HG03196 (cell line): ENCODE measurements at regions not wholly inside any gene's neighbourhood (a gene's known extent, or its start where the extent isn't known, plus 50 kb on each side); places are given as distances from the start of the nearest gene placed in this dataset.
"Not testable (repeated sequence)": the region's sequence is repeated elsewhere in the genome, so short reads cannot be mapped to it uniquely, and the experiment has no call there.

Source experiments
- ATAC-seq: cut with Tn5 transposase; IDR thresholded peaks from one replicate; pipeline ENCODE4 v1.9.1; 2021; ENCODE audit not compliant: unreplicated experiment

DNA sequence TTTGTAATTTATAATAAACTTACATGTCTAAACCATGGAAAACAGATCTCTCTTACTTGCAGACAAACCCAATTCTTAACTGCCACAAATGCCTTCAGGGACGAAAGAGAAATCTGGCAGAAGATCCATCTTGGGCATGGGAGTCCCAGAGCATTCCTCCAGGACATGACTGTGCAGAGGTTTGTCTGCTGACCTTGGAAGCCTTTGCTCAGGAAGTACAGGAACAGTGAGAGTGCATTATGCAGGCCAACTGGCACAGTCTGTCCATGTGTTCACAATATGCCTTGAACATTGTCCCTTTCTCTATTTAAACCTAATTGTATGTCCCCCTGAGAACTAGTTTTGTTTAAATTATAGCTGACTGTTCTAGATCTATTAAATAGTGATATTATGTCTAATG is 467.1 kb downstream of the ATP23 start:
- no peak for ATAC-seq

DNA sequence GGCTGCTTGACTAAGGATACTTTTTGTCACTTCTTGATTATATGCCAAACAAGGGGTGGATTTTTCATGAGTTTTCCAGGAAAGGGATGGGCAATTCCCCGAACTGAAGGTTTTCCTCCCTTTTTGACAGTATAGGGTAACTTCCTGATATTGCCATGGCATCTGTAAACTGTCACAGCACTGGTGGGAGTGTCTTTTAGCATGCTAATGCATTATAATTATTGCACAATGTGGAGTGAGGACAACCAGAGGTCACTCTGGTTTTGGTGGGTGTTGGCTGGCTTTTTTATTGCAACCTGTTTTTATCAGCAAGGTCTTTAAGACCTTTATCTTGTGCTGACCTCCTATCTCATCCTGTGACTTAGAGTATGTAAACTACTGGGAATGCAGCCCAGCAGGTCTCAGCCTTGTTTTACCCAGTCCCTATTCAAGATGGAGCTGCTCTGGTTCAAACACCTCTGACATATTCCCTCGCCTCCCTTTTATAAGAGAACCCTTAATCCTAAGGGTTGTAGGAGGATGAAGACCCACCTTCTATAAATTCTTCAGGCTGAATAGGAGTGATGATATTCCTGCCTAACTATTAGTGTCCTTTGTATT is 471.2 kb downstream of the ATP23 start:
- no peak for ATAC-seq

DNA sequence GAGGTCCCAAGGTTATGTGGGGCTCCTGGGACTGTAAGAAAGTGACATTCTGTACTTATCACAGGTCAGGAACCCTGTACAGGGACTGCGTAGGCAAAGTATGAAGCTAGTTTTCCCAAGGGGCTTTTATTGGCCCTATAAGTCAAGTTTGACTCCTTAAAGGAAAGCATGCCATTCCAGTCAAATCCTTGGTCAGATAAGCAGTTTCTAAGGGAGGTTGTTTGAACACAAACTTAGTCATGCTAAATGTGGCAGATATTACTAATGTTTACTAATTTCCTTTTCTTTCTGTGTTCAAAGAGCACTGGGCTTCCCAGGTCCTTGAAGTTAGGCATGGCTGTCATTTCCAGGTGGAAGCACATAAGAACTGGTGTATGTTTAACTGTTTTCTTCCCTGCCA is 472.4 kb downstream of the ATP23 start:
- no peak for ATAC-seq

DNA sequence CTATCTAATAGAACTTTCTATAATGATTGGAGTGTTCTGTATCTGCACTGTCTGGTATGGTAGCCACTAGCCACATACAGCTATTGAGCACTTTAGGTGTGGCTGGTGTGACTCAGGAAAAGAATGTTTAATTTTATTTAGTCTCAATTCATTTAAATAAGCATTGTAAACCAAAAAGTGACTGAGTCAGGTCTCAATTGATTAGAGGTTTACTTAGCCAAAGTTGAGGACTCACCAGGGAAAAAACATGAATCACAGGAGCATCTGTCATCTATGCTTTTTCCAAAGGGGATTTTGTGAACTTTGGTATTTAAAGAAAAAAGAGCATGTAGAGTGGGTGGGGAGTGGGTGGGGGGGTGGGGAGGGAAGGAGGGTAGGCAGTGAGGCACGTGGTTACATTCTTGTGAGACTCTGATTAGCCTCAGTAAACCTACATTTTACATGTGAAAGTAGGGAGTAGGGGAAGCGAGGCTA is 473.1 kb downstream of the ATP23 start:
- no peak for ATAC-seq

DNA sequence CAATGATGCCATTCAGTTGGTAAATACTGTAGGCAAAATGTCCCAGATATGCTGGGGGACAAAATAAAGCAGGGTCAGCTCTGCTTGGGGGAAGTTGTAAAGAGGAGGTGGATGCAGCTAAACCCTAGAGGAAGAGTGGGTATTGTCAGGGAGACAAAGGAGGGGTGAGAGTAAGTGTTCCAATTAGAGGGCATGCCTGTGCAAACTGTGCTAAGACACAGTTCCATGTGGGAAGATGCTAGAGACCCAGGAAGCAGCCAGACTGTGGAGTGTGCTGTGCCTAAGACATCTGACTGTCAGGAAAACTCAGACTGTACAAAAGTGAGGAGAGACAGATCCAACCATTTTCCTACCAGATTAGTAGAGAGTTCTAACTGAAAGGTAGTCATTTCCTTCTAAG is 474.3 kb downstream of the ATP23 start:
- ATAC-seq: no peak

DNA sequence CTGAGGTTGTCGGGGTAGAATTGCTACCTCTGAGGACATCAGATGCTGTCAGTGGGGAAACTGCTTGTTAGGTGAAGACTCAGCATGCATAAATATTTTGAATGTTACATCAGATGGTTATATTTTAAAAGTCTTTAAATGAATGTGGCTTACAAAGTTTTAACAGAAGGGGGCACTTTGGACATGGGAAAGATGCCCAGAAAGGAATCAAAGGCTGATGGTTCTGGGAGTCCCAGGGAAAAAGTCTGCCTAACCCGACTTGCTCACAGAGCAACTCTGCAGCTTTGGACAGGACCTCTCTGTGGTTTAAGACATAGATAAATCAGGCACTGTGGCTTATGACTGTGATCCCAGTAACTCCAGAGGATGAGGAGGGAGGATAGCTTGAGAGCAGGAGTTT is 474.9 kb downstream of the ATP23 start:
- no peak for ATAC-seq

DNA sequence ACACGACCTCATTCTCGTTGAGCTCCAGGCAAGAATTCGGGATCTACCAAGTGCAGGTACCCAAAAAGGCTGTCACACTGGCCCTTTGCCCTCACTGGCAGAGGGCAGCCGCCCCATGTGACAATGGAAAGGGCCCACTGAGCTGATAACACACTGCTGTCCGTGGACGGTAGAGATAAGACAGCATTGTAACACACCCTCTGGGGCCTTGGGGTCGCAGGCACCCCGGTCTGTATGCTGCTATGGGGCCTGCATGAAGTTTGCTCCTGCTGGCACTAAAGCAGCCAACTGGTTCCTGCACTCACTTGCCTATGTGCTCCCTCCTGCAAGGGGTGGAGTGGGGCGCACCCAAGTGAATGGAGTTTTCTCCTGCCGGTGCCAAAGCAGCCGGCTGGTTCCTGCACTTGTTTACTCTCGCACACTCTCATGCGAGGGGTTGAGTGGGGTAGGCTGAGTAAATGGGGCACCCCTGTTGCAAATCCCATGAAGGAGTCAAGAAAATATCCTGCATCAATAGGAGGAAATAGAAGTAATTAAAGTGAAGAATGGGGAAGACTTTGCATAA is 477.9 kb downstream of the ATP23 start:
- ATAC-seq: no peak

DNA sequence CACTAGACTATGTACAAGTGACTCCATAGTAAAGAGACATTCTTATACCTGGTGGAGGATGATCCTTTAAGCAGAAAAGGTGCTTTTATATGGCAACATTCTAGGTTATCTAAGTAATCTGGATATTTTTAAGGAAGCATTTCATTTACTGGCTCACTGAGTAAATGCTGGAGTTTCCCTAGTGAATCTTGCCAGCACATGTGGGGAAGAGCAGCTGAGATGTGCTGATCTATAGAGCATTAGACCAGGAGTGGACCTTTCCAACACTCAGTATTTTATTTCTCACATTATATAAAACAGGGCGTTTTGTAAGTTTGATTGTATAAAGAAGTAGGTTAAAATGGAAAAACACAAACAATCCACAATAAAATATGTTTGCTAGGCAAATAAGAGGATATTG is 478.5 kb downstream of the ATP23 start:
- no peak for ATAC-seq

DNA sequence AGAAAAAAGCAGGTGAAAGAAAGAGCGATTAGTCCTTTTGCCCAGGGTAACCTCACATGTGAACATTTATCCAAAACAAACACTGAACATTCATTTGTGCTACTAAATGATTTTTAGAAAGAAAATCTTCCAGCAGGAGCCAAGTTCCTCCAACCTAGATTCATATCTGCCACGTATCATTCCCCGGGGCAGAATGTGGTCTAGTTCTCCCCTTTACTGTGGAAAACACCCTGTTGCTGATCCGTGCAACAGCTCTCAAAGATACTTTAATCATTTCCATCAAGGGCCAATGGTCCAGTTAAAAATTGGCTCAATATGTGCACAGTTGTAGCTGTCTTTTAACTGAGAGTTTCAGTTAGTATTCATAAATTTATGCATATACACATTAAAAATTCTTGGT is 479.1 kb downstream of the ATP23 start:
- ATAC-seq: no peak

DNA sequence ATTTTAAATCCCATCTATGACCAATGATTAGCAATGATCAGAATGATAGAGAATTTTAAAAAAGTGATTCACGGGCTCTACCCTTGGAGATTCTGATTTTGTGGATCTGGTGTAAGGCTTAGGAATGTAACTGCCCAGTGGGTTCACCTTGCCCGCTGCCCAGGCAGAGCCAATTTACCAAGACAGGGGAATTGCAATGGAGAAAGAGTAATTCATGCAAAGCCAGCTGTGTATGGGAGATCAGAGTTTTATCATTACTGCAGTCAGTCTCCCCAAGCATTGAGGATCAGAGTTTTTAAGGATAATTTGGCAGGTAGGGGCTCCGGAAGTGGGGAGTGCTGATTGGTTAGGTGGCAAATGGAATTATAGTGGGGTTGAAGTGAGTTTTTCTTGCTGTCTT is 480.6 kb downstream of the ATP23 start:
- no peak for ATAC-seq

DNA sequence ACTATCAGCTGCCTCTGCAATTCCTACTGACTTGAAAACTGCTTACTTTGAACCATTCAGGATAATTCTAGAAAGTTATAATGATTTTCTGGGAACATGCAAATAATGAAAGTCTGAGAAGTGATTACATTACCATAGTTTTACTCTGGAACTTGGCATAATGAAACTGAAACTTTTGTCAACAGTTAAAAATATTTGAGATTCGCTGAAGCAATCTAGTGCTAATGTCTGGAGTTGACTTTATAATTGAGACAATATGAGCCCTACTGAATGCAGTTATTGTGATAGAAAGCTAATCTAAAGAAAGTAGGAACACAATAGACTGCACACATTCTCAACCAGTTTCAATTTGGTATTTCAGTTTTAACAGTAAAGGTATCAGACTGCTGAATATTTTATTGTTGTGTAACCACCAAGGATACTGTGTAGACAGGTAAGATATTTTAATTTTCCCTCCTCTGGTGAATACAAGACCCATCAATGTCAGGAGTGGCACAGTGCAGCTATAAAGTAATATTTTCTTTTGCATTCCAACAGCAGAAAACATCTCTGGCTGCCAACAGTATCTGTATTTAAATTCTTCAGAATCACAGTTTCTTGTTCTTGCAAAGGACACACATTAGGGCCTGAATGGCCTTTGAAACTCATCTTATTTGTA is 483.5 kb downstream of the ATP23 start:
- peak; percentile 31 for ATAC-seq

DNA sequence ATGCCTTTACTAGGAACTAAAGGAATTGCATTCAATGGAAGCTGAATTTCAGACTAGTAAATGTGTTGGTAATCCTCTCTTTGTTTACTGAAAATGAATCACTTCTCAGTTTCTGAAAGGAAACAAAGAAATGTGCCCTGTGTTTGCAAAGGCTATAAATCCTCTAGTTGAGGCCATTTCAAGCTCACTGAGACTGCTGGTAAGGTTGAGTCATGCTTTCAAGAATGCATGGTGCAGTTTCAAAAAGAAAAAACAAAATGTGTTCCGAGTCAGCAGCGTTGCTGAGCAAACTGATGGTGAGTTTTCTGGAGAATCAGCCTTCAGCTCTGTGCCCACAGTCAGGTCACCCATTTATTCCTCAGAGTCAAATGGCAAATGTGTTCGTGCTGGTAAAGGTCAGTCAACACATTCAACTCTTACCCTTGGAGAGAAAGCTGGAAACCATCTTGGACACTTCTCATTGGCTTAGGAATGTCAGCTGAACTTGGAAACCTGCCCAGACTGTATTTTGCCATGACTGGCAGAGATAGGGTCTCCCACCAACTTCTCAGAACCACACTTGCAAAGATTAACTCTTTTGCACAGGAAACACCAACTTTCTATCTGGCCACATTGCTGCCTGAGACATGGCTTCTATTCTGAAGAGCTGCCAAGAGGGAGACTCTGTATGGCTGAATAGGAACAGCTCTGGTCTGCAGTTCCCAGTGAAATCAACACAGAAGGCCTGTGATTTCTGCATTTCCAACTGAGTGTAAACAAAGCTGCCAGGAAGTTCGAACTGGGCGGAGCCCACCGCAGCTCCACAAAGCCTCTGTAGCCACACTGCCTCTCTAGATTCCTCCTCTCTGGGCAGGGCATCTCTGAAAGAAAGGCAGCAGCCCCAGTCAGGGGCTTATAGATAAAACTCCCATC is 484.4 kb downstream of the ATP23 start:
- peak; percentile 91 for ATAC-seq

DNA sequence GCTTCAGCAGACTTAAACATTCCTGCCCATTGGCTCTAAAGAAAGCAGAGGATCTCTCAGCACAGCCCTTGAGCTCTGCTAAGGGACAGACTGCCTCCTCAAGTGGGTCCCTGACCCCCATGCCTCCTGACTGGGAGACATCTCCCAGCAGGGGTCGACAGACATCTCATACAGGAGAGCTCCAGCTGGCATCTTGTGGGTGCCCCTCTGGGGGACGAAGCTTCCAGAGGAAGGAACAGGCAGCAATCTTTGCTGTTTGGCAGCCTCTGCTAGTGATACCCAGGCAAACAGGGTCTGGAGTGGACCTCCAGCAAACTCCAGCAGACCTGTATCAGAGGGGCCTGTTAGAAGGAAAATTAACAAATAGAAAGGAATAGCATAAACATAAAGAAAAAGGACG is 485.1 kb downstream of the ATP23 start:
- not testable (repeated sequence) for ATAC-seq

DNA sequence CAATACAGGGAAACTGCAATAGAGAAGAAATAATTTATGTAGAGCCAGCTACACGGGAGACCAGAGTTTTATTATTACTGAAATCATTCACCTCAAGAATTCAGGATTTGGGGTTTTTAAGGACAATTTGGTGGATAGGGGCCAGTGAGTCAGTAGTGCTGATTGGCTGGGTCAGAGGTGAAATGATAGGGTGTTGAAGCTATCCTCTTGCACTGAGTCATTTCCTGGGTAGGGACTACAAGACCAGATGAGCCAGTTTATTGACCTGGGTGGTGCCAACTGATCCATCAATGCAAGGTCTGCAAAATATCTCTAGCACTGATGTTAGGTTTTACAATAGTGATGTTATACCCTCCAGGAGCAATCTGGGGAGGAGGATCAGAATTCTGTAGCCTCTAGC is 486.3 kb downstream of the LRIG3 start:
- ATAC-seq: no peak

DNA sequence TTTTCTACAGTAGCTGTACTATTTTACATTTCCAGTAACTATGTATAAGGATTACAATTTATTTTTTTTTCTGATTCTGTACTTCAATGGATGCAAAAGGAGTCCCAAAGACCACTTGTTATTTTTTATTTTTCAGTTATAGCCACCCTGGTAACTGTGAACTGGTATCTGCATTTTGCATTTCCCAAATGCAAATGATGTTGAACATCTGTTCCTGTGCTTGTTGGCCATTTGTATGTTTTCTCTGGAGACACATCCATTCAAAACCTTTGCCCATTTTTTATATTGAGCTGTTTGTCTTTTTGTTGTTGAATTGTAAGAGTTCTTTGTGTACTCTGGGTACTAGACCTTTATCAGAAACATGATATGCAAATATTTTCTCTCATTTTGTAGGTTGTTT is 485.6 kb downstream of the LRIG3 start:
- ATAC-seq: no peak

DNA sequence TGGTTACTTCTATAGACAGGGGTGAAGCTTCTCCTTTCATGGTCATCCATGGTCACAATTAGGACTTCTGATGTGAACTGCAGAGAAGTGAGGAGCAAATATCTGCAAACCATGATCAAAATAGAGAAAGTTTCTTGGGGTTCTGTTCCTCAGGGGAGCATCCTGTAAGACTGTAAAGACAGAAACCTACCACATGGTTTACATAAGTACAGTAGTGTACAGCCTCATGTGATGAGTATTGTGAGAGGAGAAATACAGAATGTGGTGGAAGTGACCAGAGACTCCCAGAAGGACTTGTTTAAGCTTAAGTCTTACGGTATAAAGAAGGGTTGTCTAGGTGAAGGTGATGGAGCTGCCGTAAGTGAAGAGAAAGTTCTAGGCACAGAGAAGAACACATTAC is 484.7 kb downstream of the LRIG3 start:
- peak; percentile 51 for ATAC-seq

DNA sequence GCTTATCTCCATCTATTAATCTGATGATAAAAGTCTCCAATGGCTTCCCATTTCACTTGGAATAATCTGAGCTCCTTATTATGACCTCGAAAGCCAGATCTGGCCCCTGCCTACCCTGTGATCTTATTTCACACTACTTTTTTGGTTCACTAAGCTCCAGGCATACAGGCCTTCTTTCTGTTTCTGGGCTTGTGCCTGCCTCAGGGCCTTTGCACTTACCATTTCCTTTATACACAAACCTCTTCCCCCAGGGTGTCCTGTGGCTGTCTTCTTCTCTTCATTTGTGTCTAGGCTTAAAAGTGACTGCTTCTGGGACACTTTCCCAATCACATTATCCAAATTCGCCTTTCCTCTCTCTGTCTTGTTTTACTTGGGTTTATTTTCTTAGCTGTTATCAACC is 478.8 kb downstream of the LRIG3 start:
- ATAC-seq: no peak

DNA sequence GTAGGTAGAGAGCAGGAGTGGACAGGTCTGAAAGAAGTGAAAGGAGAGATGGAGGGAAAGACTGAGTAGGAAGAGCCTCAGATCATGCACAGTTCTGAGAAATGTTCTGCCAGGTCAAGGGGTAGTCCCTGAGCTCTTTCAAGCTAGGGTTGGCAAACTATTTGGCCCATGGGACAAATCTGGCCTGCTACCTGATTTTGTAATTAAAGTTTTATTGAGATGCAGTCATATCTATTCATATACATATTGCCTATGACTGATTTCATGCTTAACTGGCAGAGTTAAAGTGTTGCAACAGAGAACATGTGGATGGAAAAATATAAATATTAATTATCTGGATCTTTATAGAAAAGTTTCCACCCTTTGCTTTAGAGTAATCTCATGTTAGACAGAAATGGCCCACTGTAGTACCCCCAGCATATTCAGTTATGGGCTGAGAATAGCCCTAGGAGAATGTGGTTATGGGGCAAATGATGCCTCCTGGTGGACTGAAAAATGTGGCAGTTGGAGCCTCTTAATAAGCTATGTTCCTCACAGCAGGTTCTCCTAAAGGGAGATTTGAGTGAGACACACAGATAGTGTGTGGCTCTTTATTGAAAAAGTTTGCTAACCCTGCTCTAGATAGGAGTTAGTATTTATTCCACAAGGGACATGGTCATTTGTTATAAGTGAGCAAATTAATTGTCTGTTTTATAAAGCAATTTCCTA is 476.9 kb downstream of the LRIG3 start:
- ATAC-seq: no peak

DNA sequence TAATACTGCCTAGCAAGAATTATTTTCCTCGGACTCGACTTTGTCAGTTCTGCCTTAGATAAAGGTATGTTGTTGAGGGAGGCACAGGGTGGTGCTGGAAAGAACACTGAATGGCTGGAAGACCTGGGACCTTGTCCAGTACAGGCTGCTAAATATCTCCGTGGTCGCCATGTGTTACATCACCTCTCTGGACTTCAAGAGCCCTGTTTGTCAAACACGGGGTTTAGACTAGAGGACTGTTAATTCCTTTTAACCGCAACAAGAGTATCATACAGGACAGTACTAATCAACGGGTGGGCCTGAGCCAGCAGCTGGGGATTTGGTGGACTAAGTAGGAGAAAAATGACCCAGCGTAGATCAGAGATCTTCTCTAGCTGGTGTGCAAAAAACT is 476.3 kb downstream of the LRIG3 start:
- no peak for ATAC-seq

DNA sequence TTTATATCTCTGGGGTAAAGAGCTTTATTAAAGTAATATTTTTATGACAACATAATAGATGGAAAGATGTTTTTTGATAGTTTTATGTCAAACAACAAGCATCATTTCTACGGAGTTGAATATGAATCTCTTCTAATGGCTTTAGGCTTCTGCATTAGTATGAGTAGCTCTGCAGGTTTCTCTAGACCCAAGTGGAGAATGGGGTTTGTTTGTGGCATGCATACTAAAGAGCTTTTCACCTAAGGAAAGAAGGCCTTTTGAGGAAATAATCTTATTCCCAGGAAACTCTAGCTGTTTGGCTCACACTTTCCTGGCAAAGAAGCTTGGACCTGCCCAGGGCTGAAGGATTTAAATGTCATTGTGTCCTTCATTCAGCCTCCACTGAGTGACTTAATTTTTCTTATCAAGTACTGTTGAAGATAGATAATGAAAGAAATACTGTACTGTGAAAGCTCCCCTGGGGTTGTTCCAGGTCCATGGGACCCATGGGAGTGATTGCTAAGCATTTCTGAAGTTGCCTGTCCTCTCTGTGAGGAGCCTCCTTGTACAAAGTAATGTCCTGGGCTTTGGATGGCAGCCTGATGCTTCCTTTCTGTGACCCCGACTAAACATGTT is 469.3 kb downstream of the LRIG3 start:
- ATAC-seq: no peak

DNA sequence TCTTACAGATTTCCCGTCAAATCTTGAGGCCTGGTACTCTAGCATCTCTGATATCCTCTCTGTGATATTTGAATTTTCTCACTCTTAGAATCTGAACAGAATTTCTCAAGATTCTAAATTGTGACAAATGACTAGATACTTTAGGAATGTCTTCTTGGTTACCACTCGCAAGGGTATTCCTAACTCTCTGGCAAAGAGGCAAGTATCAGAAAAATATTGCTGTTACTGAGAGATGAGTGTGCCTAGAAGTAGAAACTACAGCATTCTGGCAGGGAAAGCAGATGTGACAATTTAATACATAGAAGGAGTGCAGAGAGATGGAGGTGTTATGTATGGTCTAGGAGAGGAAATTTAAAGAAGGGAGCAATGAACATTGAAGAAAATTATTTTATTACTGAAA is 467.8 kb downstream of the LRIG3 start:
- ATAC-seq: no peak
